ENCODE measurements at regions not wholly inside any gene's neighbourhood (a gene's known extent, or its start where the extent isn't known, plus 50 kb on each side); places are given as distances from the start of the nearest gene placed in this dataset.

- no peak for DNase-seq (ENCODE audit: low read depth, low spot score)
These were observed 147.9 kb downstream of the PTCSC3 start for GRCh38 chr14:36028665-36029064.

- DNase-seq (ENCODE audit: low read depth, low spot score), result no peak
These were observed 148.3 kb downstream of the PTCSC3 start for GRCh38 chr14:36028218-36028617.

GRCh38 chr14:36027354-36027753 lies 149.2 kb downstream of the PTCSC3 start:
- no peak for DNase-seq (ENCODE audit: low read depth, low spot score)

GRCh38 chr14:36022765-36023410 lies 153.6 kb downstream of the PTCSC3 start:
- DNase-seq (ENCODE audit: low read depth, low spot score), result no peak

- DNase-seq (ENCODE audit: low read depth, low spot score), result no peak
These were observed 154.8 kb downstream of the PTCSC3 start for GRCh38 chr14:36021591-36022320.

GRCh38 chr14:36021030-36021422 lies 155.5 kb downstream of the PTCSC3 start:
- no peak for DNase-seq (ENCODE audit: low read depth, low spot score)

GRCh38 chr14:36020120-36021029 lies 156.1 kb downstream of the PTCSC3 start:
- no peak for DNase-seq (ENCODE audit: low read depth, low spot score)

GRCh38 chr14:36019126-36019525 lies 157.4 kb downstream of the PTCSC3 start:
- no peak for DNase-seq (ENCODE audit: low read depth, low spot score)

GRCh38 chr14:36014236-36014635 lies 162.3 kb downstream of the PTCSC3 start:
- no peak for DNase-seq (ENCODE audit: low read depth, low spot score)

GRCh38 chr14:36013483-36013882 lies 163.0 kb downstream of the PTCSC3 start:
- DNase-seq (ENCODE audit: low read depth, low spot score), result no peak

- DNase-seq (ENCODE audit: low read depth, low spot score), result no peak
These were observed 163.9 kb downstream of the PTCSC3 start for GRCh38 chr14:36012621-36013020.

- no peak for DNase-seq (ENCODE audit: low read depth, low spot score)
These were observed 166.9 kb downstream of the PTCSC3 start for GRCh38 chr14:36009643-36010042.

GRCh38 chr14:36006623-36007022 lies 169.9 kb downstream of the PTCSC3 start:
- DNase-seq (ENCODE audit: low read depth, low spot score), result no peak

GRCh38 chr14:36005670-36006069 lies 170.9 kb downstream of the PTCSC3 start:
- no peak for DNase-seq (ENCODE audit: low read depth, low spot score)

- no peak for DNase-seq (ENCODE audit: low read depth, low spot score)
These were observed 174.6 kb downstream of the PTCSC3 start for GRCh38 chr14:36001936-36002335.

- DNase-seq (ENCODE audit: low read depth, low spot score), result no peak
These were observed 173.2 kb downstream of the BRMS1L start for GRCh38 chr14:35999294-35999693.

GRCh38 chr14:35998303-35998702 lies 172.2 kb downstream of the BRMS1L start:
- DNase-seq (ENCODE audit: low read depth, low spot score), result no peak

- DNase-seq (ENCODE audit: low read depth, low spot score), result no peak
These were observed 167.5 kb downstream of the BRMS1L start for GRCh38 chr14:35993684-35993960.

- DNase-seq (ENCODE audit: low read depth, low spot score), result no peak
These were observed 166.9 kb downstream of the BRMS1L start for GRCh38 chr14:35992816-35993683.

GRCh38 chr14:35991356-35991755 lies 165.2 kb downstream of the BRMS1L start:
- no peak for DNase-seq (ENCODE audit: low read depth, low spot score)

- no peak for DNase-seq (ENCODE audit: low read depth, low spot score)
These were observed 163.6 kb downstream of the BRMS1L start for GRCh38 chr14:35989736-35990135.

Data from brain pericyte (primary cell).